Frontal cortex (tissue), 3 donors: ENCODE measurements at regions not wholly inside any gene's neighbourhood (a gene's known extent, or its start where the extent isn't known, plus 50 kb on each side); places are given as distances from the start of the nearest gene placed in this dataset.

Source experiments
- DNase-seq, 2 donors: peaks; one replicate each; pipeline ENCODE4 v3.0.0; 2012; ENCODE audit warnings: low spot score in 2 of 2
- FAIRE-seq: peaks from 2 replicates; lab custom pipeline; 2012; peaks lifted over from hg19 to GRCh38; lab: Jason Lieb, UNC
- donor health status: control.
- donor health status: control.
- donor health status: control.

DNA sequence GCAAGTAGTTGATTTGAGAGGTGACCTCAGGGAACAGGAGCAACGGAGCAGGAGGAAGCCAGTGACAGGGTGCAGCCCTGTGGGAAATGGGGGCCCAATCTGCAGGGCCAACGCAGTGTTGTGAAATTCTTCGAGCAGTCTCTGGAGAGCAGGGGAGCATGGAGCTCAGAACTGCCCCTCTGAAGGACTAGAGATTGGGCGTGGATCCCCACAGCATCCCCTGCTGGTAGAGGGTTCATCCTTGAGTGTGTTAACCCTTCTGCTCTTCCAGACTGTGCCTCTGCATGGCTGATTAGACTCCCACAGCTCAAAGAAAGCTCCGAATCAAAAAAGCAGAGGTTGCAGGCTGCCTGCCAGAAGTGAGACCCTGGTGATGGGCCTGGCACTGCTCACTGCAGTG is 77.9 kb upstream of the UQCRFS1 start:
- FAIRE-seq (no peak), DNase-seq (no peak)

DNA sequence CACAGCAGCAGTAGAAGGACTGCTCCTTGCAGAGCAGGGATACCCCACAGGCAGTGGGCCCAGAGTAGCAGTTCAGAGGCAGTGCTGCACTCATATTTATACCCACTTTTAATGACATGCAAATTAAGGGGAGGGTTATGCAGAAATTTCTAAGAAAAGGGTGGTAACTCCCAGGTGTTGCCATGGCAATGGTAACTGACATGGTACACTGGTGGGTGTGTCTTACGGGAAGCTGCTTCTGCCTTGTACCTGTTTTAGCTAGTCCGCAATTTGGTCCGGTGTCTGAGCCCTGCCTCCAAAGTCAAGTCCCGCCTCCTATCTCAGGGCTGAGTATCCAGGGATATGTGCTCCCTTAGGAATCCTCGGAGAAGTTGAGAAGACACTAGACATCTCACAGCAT is 79.2 kb upstream of the UQCRFS1 start:
- FAIRE-seq (no peak), DNase-seq (no peak)

DNA sequence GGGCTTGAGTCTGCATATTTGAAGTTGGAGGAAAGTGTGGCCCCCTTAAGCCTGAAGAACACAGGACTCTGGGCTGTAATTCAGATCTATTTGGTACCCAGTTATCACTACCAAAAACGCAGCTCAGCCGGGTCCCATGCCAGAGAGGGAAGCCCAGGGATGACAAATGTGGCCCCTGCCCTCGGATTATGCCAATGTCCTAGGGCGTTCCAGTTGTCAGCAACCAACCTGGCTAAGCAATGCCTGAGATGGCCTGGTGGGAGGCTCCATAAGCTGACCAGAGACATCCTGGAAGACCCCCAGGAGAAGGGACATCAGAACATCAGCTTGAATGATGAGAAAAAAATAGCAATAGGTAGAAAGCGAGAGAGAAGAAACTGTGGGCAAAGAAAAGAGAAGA is 79.6 kb upstream of the UQCRFS1 start:
- no peak for FAIRE-seq

DNA sequence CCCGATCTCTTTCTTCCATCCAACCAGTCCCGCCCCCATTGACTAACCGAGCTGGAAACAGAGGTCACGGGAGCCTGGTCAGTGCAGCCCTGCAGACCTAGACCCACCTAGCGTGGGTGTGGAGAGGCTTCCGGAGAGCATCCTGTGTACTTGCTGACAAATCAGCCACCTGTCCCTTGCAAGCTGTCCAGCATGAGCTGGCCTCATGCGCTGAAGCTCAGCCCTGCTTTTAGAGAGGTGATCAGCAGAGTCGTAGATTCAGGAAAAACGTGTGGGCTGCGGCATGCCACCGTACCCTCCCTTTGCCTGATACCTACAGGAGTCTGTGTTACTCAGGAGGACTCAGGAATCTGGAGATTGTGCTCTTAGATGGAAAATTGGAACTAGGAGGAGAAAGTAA is 80.3 kb upstream of the UQCRFS1 start:
- FAIRE-seq (no peak), DNase-seq (no peak)

More for the DNA sequence above, 79.6 kb upstream of the UQCRFS1 start:
- DNase-seq, result no peak

DNA sequence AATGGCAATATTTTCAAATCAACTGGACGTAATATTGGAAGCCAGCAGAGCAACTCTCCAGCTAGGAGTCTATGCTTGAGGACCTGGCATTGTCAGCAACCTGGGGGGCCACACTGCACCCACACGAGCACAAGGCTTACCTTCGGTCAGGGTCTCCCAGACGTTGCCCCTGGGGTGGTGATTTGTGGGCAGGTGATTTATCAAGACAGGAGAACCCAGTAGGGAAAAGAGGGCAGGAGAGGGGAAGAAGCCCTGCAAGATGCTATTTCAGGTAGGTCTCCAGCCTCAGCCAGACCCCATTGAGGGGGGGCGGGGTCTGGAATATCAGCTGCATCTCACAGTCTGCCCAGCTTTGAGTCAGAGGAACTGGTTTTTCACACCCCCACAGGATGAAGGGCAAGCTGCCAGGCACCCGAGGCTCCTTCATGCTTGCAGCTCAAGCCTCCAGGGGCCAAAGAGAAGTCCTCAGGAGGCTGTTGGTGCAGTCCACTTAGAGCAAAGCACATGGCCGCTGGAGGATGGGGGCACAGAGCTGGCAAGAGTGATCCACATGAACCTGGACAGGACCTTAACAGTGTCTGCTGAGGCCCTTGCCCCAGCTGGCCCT is 80.9 kb upstream of the UQCRFS1 start:
- DNase-seq (no peak), FAIRE-seq (no peak)

DNA sequence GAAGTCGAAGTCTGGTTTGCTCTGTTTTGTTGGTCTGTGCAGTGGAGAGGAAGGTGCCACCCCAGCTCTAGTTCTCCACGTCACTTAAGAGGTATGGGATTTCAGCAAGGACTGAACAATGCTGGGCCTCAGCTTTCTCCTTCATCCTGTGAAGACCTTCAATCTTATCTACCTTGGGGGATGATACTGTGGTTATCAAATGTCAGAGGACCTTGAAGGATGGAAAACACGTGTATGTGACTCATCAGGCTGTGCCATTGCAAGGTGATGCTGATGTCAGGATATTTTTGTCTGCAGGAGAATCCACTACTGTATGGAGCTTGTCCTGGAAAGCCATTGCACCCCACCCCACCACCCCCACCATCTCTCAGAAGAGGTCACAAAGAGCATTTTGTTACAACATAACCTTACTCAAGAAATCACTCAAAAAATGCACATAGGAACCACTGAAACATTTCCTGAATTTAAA is 81.4 kb upstream of the UQCRFS1 start:
- DNase-seq (no peak), FAIRE-seq (no peak)

DNA sequence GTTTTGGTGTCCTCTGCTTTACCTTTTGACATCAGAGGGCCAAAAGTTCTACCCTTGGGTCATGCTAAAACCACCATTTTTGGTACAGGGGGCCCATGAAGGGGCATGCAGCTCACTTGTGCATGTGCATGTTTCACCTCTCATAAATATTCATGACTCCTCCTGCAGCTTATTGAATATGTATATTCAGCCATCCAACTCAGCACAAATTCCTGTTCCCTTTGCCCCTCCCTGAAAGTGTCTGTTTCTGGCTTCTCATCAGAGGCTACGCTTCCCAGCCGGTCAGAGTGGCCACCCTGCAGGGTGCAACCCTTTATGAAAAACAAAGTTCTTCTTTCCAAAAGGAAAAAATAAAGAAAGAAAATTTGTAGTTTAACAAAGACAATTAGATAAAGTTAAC is 82.3 kb upstream of the UQCRFS1 start:
- FAIRE-seq, result no peak
- no peak for DNase-seq

DNA sequence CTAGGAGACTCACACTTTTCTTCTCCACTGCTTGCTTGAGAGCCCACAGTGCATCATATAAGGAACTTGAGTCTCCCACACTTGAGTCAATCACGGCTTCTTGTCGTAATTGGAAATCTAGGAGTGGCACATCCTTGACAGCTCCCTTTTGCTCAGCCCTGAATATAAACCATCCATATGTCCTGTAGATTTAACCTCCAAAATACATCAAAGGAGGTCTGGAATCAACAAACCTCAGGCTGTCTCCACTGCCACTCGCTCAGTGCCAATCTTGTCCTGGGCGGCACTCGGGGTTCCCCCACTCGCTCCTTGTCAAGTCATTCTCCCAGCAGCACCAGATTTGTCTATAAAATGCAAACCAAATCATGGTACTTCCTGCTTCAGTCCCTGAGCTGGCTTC is 84.4 kb upstream of the UQCRFS1 start:
- DNase-seq (no peak), FAIRE-seq (no peak)

DNA sequence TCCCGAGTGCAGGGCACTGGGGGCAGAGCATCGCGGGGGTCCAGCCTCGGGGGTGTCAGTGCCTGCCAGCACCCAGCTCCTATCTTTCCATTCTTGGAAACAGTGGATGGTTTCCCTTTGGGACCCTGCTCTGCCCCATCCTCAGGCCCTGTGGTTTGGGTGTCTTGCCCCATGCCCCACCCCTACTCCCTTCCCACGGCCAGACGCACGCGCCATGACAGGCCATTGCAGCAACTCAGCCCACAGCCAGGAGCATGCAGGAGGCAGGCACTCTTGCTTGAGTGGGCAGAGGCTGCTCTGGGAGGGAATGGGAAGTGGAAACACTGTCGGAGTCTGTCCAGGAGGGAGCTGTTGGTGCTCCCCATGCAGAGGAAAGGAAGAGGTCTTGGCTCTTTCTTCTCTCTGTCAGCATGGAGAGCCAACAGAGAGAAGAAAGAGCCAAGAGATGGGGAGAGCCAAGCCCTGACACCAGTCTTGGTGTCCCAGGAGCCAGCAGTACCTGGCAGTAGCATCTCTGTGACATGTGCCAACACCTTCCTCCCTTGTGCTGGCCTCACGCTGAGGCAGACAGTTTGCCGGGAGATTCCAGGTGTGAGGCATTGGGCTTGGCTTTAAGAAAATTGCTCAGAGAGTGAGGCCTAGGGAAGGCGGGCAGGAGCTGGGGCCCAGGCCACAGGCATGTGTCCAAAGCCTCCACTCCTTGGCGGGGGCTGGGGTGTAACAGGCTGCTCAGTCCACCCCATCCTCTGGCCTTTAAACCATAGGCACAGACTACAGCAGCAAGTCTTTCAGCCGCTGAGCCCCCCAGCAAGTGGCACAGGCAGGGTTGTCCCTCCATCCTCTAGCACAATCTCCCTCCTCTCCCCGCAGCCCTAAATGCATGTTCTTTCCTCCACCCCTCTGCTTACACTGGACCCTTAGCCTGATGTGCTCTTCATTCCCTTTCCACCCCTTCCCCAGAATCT is 86.7 kb upstream of the UQCRFS1 start:
- FAIRE-seq, result no peak
- no peak for DNase-seq

DNA sequence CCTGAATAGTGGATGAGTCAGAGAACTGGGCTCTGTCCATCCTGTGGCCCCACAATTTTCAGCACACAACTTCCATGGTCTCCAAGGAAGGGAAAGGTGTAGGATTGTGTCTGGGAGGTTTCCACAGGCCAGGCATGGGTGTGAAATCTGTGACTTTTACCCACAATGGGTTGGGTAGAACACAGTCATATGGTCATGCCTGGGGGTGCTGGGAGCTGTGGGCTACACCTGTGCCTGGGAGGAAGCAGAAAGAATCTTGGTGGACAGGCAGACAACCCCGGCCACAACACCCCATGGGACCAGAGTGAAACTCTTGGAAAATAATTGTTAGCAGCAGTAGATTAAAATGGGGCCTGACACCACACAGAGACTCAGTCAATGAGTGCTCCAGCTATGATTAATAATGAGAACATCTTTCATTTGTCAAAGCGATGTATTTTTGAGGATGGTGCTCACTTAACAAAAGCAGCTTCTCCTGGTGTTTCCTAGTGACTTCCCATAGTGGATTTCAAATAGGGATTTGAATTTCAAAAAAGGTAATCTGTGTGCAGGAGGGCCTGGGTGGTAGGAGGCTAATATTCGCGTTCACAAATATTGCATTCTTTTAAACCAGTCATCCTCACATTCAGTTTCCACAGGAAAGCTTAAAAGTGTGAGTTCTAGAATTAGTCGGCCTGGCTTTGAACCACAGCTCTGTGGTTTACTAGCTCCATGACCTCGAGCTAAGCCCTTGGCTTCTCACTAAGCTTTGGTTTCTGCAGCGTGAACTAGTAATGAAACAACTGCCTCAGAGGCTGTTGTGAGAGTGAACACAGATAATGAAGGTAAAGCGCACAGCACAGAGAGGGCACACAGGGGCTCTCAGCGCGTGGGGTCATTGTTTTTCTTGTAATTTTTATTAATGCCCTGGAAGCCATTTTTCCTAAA is 89.3 kb upstream of the UQCRFS1 start:
- DNase-seq, result no peak
- FAIRE-seq, result no peak

DNA sequence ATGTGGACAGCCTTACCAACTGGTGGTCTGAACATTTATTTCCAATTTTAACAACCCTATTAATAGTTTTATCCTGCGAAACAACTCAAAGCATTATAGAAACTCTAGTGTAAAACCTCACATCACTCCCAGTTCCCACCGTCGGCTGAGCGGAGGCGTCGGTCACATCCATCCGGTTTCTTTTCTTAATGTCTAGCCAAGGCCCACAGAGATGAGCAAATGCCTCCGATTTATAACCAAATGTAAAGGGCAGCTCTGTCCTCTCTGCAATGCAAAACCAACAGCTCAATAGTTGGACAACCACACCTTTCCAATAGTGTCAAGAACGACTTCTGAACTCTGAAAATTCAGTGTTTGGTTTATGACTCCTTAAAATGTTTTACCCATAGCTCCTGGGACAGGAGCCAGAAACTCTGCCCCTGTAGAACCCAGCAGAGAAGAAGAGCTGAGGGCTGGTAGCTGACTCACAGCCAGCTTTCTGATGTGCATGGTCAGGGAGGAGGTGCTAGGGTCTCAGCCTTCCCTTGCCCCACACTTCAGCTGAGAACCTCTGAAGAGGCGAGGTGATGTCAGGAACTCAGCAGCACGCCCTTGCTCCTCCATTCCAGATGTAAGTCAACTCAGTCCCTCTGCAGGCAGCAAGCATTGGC is 90.2 kb upstream of the UQCRFS1 start:
- DNase-seq (no peak), FAIRE-seq (no peak)

DNA sequence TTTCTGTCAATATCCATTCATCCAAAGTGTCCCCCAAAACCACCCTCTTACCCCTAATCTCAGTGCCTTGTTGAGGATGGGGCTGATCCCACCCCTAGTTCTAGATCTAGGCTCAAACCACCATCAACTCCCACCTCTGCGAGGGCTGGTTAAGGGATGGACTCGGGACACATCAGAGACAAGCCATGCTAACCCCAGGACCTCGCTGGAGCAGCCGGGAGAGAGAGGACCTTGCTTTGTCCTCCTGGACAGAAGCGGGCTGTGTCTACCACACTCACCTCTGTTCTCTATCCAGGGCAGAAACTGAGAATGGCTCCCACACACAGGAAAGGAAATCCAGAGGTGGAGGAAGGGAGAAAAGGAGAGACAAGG is 90.8 kb upstream of the UQCRFS1 start:
- FAIRE-seq (no peak), DNase-seq (no peak)

DNA sequence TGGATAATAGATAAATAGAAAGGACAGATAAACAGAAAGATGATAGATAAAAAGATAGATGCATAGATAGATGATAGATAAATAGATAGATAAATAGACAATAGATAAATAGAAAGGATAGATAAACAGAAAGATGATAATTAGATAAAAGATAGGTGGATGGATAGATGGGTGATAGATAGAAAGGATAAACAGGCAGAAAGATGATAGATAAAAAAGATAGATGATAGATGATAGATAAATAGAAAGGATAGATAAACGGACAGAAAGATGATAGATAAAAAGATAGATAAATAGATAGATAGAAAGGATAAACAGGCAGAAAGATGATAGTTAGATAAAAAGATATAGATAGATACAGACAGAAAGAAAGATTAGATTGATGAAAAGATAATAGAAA is 92.3 kb upstream of the UQCRFS1 start:
- DNase-seq (no peak), FAIRE-seq (no peak)

DNA sequence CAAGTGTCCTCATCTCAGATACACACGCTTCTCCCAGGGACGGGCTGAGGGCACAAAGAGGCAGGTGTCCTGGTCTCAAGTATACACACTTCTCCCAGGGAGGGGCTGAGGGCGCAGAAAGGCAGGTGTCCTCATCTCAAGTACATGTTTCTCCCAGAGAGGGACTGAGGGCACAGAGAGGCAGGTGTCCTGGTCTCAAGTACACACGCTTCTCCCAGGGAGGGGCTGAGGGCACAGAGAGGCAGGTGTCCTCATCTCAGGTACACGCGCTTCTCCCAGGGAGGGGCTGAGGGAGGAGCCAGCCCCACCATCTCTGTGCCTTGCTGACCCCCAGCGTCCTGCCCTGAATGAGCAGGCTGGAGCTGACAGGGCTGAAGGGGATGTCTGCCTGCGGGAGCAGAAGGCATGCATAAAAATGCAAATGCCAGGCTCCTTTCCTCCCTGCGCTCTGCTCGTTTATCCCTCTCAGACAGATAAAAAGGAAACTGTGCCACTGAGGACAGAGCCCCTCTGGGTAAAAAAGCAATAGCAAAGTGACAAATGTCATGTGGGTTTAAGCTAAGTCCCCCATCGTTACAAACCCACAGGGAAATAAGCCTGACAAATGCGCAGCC is 96.1 kb upstream of the UQCRFS1 start:
- FAIRE-seq (no peak), DNase-seq (no peak)

DNA sequence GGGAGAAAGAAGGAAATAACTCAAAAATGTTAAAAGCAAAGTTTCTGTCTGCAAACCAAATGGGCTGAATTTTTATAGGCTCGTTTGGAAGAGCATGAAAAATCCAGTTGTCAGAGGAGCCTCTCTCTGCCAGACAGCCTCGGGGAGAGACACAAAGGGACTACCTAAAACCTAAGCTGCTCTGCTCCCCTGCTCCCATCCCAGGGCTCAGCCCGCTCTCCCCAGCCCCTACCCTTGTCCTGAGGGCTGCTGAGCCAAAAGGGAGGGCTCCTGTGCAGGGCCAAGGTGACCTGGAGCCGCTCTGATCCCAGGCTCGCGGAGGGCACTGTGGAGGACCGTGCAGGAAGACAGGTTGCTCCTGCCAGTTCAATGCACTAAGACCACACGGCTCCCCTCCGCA is 96.7 kb upstream of the UQCRFS1 start:
- DNase-seq (no peak), FAIRE-seq (no peak)

DNA sequence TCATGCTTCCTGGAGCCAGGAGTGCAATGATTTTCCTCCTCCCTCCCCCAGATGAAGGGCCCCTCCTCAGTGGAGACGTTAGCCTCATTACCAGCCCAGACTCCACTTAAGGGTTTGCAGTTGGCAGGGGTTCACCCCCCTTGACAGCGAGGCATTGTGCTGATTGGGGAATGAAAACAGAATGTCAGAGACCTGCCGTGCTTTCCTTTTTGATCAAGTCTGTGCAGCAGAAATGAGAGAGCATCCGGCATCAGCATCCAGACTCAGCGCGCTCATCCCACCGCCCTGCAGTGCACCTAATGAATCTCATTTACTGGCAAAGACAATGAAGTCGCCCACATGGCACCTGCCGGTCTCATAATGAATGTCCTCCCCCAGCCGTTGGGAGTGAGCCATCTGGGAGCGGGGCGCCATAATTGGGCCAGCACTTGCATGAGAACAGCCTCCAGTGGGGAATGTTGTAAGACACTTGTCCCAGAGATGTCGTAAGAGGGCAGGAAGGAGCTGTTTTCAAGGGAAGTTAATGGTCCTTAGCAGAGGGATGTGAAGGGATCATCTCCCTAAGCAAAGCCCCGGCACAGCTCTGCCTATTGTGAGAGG is 98.3 kb upstream of the UQCRFS1 start:
- no peak for FAIRE-seq
- DNase-seq, result no peak

DNA sequence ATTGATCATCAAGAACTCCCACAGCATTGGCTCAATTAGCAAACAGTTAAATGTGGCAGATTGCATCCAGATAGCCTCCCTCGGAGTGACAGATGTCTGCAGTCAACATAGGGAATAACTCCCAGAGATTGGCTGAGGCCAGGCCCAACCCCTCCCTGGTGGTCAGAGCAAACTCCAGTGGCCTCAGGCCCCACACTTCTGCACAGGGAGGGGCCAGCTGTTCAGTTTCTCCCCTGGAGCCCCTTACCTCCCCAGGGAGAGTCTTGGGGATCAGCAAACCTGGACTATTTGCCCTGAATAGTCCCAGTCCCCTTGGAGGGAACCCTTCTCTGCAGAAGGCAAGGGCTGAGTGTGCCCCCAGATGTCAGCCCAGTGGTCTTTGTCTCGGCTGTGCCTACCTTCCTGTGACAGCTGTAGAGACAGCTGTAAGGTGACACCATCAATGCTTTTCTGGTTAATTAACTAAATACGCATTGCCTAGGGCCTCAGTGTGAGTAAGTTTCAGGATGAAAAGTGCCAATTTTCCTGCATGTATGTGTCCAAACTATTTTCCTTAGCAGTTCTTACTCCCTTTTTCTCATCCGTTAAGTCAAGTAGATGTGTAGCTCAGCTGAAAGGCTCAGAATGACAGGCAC is 102.7 kb upstream of the UQCRFS1 start:
- FAIRE-seq (no peak), DNase-seq (no peak)

DNA sequence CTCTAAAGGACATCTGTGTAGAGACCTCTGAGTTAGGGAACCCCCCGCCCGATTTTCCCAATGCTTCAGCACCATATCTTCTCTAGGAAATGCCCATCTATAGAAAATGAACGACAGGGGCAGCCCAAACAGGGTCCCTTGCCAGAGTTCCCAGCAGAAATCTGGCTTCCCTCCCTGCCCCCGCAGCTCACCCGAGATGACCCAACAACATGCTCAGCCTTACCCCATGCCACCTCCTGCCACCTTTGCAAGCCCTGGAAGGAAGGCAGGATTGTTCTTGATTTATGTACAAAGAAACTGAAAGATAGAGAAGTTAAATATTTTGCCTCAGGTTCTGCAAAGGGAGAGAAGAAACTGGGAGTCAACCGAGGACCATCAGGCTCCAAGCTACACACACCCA is 105.6 kb upstream of the UQCRFS1 start:
- no peak for DNase-seq
- no peak for FAIRE-seq

DNA sequence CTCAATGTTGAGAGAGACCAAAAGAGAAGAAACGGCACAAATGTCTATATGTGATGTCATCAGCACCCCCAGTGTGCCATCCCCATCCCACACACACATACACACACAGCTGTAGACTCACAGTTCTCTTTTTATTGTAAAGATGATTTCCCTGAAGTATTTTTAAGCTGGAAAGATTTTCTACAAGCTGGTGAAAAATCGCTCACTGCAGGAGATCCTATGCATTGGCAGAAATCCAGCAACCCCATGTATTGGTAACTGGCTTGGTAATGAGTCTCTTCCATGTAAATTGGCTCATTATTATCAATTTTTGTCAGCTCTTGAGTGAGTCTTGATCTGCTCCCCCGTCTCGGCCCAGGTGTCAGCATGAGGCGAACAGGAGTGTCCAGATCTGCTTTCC is 107.1 kb upstream of the UQCRFS1 start:
- no peak for DNase-seq
- FAIRE-seq, result no peak
